CD4-positive, alpha-beta T cell treated with Interleukin-15 for 4 hours (primary cell): ENCODE measurements at regions not wholly inside any gene's neighbourhood (a gene's known extent, or its start where the extent isn't known, plus 50 kb on each side); places are given as distances from the start of the nearest gene placed in this dataset.
"Not testable (repeated sequence)": the region's sequence is repeated elsewhere in the genome, so short reads cannot be mapped to it uniquely, and the experiment has no call there.

Source experiments
- DNase-seq: peaks from one replicate; pipeline ENCODE4 v3.0.0-alpha.2; 2020; ENCODE audit warnings: low spot score

DNA sequence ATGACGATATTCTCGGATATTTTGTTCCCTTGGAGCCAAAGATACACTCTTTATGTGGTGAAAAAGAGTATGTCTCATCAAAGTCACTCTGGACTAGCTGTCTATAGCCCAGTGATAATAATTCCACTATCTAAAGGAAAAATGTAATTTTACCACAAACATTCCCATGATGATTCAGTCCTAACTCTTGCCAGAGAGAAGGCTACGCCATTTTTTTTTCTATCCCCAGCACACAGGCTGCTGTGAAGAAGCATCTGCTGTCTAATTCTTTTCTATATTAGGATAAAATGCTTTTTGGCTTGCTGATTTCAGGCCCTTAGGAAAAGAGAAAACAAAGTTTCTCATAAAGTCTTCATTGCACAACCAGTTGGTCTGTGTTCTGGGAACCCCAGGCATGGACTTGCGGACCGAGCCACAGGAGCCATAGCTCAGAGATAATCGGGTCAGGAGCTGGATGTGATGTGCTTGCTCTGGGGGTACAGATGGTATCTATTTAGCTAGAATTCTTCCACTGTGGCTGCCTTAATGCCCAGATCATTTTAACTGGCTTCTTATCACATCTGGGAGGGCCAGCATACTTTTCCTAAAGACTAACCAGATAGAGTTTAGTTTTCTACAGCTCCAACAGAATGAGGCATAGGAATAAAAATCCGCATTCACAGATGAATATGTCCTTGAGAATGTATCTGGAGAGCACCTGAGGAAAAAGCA is 683.7 kb upstream of the ID4 start:
- DNase-seq, result no peak

DNA sequence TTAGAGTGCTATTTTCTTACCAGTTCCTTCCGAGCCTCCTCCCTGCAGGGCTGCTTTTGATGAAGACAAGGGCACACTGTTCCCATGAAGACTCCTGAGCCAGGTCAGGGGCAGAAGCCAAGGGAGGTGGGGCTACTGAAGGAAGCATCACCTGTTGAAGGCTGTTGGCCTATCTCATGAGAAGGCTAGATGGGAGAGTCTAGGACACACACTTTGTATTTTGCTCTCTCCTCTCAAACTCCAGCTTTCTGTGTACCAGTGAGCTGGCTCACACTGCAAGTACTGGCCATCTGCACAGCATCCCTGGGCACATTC is 683.2 kb upstream of the ID4 start:
- no peak for DNase-seq

DNA sequence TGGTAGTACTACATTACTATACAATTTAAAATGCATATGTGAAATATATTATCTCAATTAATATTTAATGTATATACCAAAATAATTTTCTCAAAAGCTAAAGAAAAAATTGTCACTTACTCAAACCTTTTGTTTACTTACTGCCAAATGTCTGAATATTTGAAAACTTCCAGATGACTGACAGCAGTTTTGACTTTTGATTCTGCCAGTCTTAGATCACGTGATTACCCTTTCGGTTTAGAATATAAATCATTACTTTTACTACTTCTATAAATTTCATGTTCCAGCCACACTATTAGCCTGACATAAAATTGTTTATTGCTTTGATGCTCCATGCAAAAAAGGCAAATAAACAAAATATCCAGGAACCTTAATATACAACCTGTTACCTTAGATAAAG is 680.7 kb upstream of the ID4 start:
- no peak for DNase-seq

DNA sequence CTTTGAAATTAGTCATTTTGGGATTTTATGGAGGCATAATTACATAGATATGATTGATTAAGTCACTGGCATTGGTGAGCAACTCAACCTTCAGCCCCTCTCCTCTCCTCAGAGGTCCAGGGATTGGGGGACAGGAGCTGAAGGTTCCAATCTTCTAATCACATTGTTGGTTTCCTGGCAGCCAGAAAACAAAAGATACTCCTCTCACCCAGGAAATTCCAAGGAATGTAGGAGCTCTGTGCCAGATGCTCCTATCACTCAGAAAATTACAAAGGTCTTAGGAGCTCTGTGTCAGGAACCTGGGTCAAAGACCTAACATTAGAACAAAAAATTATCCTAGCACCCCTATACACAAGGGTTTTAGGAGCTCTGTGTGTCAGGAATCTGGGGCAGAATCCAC is 679.7 kb upstream of the ID4 start:
- no peak for DNase-seq

DNA sequence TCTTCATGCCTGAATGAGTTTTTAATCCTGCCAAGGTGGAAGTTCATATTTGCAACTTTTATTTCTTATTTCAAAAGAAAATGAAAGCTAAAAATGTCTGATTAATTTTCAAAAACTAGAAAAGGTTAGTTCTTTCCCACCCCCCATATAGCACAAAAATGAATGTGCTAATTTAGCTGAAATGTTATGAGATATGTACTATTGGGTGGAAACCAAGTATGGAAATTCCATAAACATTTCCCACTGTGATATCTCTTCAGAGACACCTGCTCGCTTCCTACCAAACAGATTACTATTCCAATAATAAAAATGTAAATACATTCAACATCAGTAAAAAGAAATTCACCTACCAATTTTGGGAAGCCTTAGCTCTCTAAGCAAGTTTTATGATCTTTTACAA is 678.6 kb upstream of the ID4 start:
- no peak for DNase-seq

DNA sequence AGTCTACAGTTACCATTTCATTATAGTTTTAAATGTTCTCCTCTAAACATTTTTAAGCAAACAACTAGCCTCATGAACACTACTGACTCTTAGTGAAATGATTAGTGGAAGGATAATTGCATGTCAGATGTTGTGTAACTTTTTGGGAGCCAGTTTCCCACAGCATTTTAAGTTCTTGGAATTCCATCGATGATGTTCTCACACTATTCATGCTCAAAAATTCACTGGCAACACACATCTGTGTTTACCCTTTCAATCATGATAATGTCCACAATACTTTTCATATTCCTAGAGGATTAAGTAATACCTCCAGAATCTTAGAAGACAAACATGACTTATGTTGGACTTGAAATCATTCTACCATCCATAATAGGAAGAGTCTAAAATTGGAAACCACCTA is 678.1 kb upstream of the ID4 start:
- no peak for DNase-seq

DNA sequence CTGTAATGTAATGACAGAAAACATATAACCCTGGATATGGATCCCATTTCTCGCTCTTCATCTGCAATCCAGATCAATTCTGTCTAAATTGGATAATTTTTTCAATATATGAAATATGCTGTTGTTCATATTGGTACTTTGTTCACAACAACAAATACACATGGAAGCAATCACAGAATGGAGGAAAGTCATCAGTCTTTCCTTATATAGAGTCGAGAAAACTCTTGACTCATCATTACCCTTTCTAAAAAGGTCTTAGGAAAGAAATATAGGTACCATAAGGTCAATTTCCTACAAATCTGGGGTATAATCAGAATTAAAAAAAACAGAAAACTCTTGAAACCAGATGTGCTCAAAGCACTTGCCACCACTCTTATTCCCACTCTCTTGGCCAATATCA is 677.6 kb upstream of the ID4 start:
- no peak for DNase-seq

DNA sequence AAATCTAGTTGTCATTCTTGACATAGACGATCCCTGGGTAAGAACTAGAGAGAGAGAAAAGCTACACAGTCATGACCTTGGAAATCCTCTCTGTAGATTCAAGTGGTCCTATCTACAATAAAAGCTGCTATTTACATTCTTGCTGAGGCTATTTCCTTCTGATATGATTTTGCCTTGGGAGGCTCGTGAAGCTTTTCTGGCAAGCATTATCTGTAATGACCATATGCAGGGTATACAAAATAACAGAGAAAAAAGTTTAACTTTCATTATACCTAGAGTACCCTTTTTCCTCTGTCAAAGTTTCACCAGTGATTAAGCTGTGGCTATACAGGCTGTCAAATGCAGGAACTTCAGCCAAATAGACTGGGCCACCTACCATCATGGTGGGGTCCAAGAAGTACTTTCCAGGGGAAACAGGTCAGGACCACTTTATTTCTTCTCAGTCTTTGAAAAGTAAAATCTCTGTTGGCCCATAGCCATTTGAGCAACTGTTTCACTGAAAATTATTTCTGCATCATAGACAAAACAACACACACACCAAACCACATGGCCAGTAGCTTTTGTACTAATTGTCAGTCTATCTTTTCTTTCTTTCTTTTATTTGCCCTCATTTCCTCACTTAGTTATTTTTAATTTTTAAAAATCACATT is 677.0 kb upstream of the ID4 start:
- DNase-seq, result no peak

DNA sequence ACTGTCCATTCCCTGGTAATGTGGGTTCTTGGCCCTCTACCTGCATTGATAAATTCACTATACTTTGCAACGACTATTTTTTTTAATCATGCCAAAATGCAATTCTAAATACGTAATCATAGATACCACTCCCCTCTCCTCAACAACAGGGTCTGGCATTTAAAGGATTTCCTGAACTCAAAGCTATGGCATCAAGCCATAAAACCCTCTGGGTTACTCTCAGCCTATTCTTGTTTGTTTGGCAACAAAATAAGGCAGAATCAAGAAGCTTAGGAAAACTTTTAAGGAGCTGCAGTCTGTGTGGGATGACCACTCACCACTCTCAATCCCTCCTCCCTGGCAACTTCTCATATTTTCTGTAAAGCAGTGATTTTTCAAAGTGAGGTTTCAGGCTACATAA is 669.9 kb upstream of the ID4 start:
- DNase-seq, result no peak

DNA sequence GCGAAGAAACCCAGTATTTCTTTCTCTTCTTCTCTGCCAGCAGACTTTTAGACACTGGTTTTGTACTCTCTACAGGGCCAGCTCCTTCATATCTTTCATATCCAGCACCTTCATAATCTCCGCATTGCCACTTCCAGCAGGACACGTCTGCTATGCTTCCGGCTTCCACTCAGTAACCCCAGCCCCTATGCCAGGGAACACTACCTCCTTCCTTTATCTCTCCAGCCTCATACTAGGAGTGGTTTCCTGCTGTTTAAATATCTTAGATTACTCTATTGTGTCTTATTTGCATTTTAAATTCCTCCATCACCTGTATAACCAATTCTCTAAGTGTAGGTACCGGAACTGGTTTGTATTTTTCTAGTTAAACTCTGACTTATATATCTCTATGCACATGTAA is 667.8 kb upstream of the ID4 start:
- no peak for DNase-seq

DNA sequence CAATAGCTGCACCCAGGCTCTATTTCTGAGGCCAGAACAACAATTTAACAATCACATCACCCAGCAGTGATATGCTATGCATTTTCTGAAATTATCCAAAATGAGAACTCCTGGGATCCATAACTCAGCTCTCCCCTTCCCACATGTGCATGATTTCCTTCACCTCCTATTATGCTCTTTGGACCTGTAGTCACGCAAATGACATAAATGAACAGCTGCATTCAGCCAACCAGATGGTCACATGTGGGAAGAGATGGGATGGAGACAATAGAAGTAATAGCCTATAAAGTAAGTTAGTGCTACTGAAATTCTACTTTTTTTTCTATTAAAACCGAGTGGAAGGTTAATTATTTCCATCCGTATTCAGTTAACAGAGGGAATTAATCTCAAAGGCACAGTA is 662.1 kb upstream of the ID4 start:
- no peak for DNase-seq

DNA sequence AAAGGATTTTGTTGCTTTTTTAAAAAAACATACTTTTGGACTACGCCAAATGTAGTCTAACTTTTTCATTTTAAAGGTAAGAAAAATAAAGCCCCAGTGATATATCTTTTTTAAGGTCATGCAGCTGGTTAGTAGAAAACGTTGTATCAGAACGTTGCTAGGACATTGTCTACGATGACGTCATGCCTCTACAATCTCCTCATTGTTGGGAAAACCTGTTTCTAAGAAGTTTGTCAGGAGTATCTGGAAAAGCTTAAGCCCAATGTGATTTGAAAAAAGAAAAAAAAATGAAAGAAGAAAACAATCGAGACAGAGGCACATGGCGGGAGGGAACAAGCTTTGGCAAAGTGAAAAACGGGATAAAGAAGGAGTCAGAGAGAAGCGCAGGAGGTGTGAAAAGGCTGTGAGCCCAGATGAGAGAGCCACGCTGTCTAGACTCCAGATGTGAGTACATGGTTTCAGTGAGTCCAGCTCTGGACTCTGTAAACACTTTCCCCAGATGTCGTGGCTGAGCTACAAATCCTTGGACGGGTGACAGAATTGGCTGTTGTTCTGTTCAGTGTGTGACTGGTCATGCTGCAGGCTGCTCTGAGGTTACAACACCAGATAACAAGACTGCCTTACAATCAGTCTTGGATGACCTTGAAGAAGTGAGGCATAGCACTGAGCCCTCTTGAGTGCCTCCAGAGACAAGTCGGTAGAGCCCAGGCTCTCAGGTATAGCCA is 656.7 kb upstream of the ID4 start:
- DNase-seq, result no peak

DNA sequence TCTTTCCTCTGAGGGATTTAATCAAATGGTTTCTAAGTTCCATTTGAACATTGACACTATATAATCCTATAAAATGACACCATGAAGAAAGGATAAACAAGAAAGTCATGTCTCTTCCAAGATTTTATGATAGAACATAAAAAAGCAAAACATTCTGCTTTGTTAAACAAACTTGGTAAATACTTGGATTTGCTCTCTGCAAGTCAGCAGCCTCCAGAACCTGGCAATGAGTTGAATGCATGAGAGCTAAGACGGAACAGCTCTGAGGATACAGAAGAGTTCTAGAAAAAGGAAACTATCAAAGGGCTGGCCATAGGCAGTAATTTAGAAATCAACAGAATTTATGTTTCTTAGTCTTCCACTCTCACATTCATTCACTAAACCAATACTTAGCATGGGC is 656.0 kb upstream of the ID4 start:
- no peak for DNase-seq

DNA sequence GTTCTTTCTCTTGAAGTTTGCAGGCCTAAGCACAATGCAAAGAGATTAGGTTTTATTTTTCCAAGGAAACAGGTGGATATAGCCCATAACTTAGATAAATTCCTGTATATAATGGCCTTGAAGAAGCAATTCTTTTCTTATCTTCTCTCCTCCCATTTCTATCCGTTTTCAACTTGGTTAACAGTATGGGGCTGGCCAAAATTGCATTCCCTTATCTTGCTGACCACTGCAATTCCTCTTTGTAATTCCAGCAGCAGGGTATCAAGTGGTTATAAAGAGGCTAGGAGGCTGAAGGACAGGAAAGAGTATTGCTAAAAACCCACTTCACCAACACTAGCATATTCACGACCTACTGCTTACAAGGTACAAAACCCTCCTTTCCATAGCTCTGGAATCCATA is 643.5 kb upstream of the ID4 start:
- no peak for DNase-seq

DNA sequence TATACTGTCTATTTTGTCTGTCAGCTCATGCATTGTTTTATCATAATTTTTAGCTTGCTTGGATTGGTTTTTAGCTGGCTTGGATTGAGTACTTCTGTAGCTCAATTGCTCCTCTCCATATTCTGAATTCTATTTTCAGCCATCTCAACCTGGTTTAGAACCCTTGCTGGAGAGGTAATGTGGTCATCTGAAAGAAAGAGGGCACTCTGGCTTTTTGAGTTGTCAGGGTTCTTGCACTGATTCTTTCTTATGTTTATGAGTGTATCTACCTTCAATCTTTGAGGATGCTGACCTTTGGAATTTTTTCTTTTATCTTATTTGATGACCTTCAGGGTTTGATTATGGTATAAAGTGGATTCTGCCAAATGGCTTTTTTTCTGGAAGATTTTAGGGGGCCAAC is 632.7 kb upstream of the ID4 start:
- no peak for DNase-seq

DNA sequence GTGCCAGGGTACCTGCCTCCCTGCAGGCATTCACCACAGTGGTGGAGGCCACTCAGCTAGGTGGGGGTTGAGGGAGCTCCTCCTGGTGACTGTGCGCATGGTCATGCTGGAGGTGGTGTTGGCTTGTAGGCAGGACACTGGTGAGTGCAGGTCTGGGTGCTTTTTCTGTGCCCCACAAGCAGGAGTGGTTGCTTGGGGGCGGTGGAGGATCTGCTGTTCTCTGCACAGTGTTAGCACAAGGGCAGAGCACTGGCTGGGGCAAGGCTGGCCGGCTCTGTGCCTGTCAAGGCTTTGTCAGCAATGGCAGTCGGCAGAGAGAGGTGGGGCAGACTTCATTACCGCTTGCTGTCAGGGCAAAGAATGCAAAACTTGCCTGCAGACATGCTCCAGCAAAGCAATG is 632.1 kb upstream of the ID4 start:
- DNase-seq, result no peak

DNA sequence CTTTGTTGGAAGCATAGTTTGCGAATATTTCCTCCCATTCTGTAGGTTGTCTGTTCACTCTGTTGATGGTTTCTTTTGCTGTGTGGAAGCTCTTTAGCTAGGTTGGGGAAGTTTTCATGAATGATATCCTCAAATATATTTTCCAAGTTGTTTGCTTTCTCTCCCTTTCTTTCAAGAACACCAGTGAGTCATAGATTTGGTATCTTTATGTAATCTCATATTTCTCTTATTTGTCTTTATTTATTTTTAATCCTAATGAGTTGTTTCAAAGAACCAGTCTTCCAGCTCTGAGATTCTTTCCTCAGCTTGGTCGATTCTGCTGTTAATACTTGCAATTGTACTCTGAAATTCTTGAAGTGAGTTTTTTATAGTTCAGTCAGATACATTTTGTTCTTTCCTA is 628.0 kb upstream of the ID4 start:
- DNase-seq, result no peak

DNA sequence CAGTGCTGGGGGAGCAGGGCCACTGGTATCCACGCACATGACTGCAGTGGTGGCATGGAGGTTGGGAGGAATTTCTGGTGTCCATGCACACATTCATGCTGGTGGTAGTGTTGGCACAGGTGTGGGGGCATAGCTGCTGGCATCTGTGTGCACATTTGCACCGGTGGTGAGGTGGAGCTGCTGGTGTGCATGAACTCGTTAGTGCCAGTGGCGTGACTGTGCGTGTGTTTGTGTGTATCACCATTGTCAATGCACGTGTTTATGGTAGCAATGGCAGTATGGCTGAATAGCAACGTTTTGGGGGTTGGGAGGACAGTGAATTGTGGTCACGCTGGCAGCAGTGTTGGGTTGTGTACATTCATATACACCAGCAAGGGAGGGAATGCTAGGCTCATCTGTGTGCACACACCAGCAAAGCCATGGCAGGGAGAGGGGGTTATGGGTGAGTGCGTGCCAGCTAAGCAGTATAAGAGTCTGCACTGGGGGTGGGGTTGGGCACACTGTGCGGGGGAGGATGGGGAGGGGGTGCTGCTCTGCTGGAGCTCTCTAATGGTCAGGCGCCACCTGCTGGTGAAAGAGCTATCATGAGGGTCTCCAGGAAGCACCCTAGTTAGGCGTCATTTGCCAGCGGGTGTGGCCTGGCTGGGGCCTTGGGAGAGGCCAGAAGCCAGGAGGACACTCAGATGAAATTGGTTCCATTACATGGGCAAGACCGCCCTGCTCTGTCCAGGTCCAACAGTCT is 626.1 kb upstream of the ID4 start:
- DNase-seq, result no peak

DNA sequence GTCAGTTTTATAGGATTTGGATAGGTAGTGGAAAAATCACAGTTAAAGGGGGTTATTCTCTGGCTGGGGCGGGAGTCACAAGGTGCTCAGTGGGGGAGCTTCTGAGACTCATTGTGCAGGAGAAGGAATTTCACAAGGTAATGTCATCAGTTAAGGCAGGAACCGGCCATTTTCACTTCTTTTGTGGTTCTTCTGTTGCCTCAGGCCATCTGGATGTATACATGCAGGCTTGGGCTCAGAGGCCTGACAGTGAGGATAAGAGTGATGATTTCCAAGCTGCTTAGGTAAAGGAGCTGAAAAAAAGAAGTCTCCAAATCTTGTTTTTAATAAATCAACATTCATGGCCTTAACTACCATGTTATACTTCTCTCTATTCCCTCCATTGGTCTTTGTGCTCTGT is 622.9 kb upstream of the ID4 start:
- DNase-seq, result no peak

DNA sequence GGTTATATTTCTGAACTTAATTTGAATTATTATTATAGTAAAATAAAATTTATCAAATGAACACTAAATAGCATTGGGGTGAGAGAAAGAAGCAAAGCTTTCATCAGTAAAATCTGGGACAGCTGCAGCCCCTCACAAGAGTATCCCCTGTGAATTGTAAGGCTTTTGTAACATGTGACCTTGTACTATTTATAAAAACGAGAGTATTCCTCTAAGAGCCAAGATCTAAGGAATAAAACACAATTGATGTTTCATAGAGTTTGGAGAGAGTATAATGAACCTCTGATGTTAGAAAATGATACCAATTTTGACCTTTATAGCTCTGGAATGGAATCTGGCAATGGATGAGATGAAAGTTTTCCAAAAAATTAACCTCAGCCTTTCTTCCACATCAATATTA is 617.2 kb upstream of the ID4 start:
- no peak for DNase-seq

DNA sequence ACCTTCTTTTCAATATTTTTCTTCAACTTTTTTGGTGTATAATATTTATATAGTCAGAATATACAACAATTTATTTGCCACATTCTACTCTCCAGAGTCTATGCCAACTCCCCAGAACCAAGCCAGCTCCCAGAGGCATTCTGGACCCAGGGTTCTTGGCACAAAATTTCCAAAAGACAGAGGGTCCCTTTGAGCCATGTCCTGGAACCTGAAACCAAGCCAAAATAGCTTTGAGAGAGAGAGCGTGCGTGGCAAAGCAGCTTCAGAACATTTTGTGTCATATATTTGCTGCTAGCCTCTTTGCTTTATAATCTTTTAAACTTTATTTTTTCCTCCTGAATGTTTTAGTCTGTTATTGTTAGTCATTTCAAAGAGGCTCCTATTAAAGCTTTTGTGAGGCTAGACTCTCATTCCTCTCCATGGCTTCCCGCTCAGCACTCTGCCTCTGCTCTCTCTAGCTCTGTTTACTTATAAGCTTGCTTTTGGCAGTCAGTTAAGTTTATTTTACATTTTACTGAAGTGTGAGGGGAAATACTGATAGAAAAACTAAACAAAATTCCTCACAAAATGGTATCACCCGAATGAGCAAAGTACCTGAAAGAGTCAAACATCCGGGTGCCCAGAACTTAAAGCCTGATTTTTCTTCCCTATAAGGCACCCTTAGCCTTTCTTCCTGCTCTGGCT is 605.1 kb upstream of the ID4 start:
- DNase-seq, result no peak

DNA sequence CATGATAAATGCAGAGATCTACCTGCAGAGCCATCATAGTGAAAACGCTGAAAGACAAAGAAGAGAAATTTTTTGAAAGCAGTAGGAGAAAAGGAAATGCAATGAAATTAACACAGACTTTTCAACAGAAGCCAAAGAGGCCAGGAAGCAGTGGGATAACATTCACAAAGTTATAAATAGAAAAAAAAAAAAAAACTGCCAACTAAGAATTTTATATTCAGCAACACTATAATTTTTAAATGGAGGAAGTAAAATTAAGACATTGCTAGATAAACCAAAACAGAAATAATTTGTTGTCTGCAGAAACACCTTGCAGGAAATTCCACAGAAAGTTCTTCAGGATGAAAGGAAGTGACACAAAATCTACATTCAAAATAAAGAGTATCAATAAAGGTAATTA is 591.5 kb upstream of the ID4 start:
- DNase-seq, result no peak

DNA sequence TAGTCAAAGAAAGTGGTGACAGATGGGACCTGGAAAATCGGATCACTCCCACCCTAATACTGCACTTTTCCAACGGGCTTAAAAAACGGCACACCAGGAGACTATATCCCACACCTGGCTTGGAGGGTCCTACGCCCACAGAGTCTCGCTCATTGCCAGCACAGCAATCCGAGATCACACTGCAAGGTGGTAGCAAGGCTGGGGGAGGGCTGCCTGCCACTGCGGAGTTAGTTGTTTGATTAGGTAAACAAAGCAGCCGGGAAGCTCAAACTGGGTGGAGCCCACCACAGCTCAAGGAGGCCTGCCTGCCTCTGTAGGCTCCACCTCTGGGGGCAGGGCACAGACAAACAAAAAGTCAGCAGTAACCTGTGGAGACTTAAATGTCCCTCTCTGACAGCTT is 590.0 kb upstream of the ID4 start:
- not testable (repeated sequence) for DNase-seq
